GM18498 (cell line): ENCODE measurements at regions not wholly inside any gene's neighbourhood (a gene's known extent, or its start where the extent isn't known, plus 50 kb on each side); places are given as distances from the start of the nearest gene placed in this dataset.

Experiments used
- ATAC-seq: cut with Tn5 transposase; IDR thresholded peaks from one replicate; pipeline ENCODE4 v1.9.1; 2021; ENCODE audit warnings: mild to moderate bottlenecking, moderate library complexity; ENCODE audit not compliant: unreplicated experiment

DNA sequence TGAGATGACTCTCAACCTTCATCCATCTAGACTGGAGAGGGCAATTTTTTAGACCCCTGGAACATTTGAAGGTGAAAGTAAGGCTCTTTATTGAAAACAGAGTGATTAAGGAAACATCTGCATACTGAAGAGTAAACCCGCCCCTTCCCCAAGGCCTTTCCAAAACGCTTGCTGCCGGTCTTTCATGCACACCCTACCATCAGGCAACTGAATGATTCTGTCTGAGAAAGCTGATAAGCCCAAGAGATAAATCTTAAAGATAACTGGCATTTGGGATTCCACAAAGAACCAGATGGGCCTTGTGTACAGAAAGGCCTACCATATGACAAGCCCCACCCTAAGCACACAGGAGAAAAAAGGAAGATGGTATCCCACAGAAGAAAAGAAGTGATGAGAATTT lies 54.4 kb upstream of the PIK3R1 start:
- ATAC-seq: no peak

DNA sequence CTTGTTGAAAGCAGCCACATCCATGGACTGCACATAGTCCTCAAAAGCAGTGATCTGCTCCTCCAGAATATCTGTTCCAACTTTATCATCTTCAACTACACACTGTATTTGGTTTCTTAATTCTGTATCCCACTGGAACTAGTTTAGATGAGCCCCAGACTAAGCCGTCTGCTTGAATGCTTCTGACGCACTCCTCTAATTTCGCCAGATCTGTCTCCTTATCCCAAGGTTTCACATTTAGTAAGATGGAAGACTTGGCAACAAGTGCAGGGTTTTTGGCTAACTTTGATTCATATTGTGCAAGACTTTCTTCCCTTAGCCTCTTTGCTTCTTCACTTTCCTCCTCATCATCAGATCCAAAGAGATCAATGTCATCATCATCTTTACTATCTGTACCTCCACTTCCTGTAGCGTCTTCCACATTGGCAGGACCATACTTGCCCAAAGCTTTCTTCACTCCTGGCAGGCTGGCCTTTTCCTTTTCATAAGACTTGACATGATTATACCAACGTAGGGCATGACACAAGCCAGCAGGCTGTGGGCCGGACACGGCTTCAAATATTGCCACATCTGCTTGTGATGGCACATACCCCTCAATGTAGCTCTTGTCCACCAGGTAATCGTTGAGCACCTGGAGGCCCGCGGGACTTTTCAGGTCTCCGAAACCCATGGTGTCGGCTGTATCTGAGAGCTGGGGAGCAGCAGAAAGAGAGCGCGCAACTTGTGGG lies 56.2 kb upstream of the PIK3R1 start:
- ATAC-seq: no peak

DNA sequence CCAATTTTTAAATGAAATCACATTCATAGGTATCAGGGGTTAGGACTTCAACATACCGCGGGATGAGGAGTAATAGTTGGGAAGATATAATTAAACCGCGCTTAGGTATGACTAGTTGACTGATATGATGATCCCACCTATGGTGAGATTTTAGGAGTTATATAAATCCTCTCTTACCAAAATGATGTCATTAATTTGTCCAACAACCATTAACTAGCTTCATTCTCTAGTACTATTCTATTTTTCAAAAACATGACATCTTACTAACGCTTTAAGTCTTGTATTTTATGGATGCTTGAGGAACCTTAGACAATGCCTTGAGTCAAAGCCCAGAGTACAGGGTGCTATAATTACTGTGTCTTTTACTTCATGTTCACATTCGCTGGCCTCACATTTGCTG lies 59.6 kb upstream of the PIK3R1 start:
- ATAC-seq: no peak

DNA sequence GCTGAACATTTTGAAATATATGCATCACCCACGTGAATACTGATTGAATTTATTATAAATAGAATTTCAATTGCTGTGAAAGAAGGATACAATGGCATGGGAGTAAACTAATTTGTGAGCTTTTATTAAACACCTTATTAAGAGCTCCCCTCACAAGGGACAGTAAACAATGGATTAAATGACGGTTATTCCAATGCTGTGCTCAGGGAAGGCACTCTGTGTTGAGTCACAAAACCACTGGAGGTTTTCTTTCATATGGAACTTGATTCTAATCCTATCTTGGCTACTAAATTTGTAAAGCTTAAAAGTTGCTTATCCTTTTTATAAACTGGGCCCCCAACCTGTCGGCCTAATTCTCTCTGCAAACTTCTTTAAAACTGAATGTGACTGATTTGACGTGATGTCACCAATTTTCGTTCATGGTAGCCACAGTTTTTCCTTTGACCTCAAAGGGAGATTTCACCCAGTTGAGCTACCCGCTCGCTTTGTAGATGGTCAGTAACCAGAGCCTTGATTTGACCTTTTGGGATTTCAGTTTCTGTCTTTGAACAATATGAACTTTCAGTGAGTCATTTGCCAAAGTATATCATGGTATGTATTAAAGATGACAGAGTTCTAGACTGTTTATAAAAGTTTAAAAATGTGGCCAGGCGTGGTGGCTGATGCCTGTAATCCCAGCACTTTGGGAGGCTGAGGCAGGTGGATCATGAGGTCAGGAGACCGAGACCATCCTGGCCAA lies 61.3 kb upstream of the PIK3R1 start:
- ATAC-seq: no peak

DNA sequence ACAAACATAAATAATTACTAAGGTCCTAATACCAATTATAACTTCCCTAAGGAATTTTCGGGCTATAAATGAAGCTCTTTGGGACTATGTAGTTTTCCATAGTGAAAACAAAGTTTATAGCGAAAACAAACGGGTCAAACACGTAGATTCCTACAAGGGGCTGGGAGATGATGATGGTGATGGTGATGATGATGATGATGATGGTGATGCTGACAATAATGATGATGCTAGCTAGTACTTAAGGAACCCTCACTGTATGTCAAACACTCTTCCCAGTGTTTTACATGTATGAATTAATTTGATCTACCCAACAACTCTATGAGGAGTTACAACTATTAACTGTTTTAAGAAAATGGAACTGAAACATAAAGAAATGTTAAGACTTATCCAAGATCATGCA lies 63.7 kb upstream of the PIK3R1 start:
- ATAC-seq: no peak

DNA sequence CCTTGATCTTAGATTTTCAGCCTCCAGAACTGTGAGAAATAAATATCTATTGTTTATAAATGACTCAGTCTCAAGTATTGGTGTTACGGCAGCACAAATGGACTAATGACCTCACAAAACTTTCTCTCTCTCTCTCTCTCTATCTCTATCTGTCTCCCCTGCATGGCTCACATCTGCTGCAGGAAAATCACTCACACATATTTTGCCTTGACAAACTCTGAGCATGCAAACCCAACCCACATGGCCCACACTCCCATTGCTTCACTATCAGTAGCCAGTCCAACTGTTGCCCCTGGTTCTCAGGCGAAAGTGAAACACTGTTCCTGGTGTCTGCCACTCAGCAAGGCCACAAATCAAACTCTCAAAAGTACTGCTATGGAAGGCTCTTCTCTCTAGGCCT lies 66.4 kb upstream of the PIK3R1 start:
- peak; percentile 50 for ATAC-seq

DNA sequence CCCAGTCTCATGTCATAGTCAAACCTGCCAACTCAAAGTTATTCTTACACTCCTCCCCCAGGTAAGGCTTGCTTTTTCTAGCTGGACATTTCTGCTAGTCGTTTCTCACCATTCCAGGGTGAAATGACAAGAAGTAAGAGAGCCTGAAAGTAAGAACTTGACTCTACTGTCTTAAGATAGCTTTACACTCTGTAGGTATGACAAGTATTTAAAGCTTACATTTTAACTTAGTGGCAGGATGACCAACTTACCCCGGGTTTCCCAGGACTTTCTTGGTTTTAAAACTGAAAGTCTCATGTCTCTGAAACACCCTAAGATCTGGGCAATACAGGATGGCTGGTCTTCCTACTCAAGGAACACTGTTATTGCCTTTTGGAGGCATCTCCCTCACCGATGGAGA lies 67.5 kb upstream of the PIK3R1 start:
- ATAC-seq: peak; percentile 48

DNA sequence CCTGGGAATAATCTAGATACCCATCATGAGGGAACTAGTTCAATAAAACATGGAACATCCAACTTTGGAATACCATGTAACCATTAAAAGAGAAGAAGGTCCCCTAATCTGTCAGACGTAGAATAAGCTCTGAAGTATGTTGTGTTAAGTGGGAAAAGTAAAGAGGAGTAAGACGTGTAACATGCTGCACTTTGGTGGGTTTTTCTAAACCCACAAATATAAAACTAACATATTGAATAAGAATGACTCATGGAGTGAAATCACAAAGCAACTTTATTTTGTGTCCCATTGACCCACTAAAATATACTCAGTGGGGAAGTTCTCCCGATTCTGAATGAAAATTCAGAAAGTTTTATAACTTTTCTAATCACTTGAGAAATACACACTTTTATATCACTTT lies 67.9 kb upstream of the PIK3R1 start:
- no peak for ATAC-seq

DNA sequence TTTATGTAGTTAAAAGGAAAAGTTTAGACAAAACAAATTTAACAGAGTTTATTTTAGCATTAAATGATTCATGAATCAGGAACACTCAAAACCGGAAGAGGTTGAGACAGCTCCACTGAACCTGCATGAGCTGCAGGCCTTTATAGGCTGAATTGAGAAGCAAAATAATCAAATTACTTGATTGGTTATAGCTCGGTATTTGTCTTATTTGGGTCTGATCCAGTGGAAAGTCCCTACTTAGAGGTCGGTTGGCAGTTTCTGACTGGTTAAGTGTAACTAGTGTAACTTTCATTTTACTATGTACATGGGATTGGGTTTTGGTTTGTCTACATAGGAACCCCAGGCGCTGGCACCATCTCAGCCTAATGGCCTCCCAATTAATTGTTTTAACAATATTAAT lies 74.1 kb upstream of the PIK3R1 start:
- ATAC-seq: peak; percentile 57

DNA sequence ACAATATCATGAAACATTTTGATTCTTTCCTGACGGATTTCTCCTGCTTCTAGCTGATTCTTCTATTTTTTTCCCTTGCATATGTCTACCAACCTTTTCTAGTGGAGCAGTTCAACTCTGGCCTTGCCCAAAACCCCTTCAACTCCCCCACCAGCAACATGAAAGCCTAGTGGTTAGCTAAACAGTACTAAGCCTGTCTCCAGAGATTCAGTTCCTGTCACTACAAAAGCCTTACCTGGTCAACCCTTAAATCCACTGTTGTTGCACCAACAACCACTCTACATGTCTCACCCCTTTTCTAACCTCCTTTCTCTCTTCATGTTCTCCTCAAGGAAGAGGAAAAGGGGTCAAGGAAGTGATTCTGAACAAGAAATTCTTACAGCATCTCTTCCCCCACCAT lies 74.8 kb upstream of the PIK3R1 start:
- ATAC-seq: peak; percentile 60

DNA sequence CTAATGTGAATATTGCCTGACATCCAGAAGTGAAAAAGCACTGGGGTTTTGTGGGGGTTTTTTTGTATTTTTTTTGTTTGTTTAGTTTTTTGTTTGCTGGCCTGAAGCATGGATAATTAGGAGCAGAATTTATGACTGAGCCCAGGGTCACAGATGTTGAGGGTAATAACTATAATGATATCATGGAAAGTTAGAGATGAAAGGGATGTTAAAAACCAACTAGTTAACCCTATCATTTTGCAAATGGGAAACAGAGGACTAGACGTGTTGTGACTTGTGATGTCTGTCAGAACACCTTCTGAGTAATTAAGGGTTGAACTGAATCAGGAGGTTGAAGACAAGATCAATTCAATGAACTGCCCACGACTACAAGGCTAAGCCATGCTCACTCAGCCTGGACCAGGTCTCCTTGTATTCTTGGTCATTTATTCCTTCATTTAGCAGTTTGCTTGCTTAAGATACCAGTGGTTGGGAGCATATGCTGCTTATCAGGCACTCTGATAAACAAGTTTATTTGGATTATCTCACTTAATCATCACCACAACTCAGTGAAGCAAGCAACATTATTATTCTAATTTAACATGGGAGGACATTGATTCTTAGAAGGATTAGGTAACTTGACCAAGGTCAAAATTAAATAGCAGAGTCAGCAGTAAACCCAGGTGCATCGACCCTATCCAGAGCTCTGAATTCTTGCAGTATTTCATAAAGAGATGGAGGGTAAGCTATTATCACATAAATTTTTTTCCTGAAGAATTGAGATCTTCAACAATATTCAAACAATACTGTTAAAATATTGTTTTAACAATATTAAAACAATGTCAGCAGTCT lies 75.7 kb upstream of the PIK3R1 start:
- ATAC-seq: no peak

DNA sequence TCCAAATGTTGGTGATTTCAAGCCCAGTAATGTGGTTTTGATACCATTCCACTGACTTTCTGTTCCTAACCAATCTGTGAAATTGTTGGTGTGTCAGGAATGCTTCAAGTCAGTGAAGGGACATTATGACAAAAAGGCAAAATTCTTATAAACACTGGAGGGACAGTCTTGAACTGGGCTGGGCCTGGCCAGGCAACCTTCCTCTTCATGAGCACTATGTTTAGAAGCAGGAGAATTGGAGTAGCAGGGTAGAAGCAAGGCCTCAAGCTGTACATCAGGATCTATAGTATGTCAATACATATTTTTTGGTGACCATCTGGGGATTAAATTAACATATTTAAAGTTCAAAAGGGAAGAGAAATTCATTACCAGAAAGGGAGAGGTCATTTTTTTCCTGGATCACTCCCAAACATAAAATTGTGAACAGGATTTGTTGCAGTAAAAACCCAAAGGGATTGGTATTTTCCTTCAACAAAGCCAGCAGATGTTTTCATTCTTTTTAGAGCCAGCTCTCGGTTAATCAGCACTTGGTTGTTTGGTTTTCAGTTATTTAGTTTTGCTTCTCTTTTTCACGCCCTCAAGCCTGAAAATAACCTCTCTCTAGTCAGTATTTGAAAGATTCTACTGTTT lies 77.9 kb upstream of the PIK3R1 start:
- no peak for ATAC-seq

DNA sequence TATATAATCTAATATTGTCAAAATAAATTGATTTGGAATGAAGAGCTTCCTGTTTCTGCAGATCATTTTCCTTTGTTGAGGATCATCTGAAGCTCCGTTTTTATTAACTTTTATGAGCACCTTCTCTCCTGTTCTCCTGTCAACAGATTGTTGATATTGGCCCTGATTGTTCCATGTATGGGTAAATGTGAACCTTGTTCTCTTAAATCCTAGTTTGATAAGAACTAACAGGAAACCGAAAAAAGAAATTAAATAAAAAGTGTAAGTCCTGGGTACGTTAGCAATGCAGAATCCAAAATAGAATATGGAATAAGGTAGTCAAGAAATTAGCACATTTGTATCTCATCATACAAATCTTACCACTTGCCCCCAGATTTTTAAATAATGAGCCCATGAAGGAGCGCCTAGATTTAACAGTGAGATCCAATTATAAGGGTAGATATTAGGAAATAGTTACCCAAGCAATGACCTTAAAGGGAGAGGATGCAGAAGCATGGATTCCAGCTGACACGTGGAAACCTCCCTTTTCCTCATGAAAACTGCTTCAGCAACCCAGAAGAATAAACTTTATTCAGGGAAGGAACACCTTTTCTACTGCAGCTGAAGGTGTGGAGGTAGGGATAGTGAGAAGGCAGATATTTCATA lies 80.8 kb upstream of the PIK3R1 start:
- ATAC-seq: no peak

DNA sequence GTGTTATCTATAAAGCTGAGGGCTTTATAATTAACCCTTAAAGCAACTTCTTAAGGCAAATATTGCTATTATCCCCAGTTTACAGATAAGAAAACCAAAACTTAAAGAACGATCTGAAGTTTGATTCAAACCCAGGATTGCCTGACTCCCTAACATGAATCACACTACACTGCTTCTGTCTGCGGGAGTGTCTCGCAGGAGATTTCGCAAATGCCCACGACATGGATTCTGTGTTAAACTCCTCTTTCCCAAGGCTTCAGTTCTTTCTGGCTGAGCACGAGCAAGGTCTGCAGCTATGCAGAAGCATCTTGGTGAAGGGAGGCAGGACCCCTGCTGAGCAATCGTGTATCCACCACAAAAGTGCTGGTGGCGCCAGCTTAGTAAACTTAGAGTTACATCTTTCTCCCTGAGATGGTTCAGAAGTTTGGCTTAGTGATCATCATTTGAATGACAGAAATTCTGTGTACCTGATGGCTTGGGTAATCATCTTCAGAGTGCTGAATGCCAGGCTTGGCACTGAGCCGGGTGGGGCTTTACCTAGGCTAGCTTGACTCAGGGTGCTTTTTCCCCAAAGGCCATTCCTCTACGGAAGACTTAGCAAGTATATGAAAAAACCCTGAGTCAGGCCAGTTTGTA lies 81.4 kb upstream of the PIK3R1 start:
- ATAC-seq: no peak

DNA sequence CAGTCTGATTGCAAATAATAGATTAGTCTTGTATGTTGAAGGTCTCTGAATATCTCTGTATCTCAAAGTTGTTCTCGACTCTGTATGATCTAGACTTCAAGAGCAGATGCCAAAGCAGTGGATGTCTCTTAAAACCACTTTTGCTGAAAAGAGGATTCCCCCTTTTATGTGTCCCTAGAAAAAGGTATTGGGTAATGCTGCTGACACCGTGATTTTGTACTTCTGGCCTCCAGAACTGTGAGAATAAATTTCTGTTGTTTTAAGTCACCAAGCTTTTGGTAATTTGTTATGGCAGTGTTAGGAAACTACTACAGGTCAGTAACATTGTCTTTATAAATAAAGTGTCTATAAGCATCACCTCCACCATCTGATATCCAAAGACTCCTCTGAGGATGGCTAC lies 85.3 kb upstream of the PIK3R1 start:
- ATAC-seq: no peak

DNA sequence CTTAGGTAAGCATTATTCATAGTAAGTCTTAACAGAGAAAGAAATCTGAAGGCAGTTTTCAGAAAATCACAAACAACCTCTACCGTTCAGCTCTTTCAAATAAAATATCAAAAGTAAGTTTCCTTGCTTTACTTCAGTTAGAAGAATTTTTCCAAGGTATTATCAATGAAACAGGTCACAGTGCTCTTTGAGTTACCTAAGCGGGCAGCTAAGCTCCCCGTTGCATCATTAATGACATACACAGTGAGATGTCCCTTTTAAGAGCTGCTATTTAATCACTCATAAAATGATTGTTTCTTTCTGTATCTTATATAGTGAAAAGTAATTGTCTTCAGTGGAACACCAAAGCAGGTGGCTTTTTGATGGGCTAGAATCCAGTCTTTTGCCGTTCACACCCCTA lies 86.2 kb upstream of the PIK3R1 start:
- no peak for ATAC-seq

DNA sequence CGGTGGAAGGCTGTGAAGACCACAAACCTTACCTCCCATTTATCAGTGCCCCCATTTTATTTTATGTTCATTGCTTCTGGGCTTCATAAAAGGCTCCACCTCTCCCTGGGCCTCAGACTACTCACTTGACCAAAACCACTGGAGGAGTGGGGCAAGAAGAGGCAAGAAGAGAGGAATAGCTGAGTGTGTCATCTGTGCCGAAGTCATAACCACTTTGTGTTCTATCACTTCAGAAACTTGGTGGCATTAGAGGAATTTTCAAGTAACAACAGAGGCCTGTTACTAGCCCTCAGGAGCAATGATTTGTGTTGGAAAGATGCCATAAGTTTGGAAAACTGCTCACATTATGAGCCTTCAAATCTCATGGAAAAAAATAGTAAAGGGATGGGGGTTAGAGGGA lies 88.7 kb upstream of the PIK3R1 start:
- no peak for ATAC-seq

DNA sequence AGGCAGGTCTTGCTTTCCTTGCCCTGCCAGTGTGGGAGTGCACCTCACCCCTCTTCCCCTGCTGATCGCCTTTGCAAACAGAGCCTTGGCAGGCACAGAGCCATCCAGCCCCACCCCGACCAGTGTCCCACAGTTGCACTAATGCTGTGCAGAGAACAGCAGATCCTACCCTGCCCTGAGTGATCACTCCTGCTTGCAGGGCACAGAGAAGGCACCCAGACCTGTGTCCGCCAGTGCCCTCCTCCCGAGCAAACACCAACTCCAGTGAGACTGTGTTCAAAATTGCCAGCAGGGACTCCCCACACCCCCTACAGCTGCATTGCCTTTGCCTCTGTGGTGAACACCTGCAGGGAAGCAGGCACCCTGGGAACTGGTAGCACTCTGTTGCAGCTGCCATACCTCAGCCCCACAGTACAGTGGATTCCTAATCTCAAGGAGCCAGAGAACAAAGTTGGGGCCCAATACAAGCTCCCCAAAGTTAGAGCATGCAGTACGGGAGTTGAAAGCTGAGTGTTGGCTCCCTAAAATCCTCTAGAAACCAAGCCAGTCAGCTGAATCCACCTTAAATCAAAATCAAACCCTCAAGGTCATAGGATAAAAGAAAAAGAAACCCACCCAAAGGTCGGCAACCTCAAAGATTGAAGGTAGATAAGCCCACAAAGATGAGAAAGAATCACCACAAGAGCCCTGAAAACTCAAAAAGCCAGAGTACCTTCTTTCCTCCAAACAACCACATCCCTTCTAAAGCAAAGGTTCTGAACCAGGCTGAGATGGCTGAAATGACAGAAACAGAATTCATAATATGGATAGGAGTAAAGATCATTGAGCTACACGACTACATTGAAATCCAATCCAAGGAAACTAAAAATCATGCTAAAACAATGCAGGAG lies 92.9 kb upstream of the PIK3R1 start:
- no peak for ATAC-seq

DNA sequence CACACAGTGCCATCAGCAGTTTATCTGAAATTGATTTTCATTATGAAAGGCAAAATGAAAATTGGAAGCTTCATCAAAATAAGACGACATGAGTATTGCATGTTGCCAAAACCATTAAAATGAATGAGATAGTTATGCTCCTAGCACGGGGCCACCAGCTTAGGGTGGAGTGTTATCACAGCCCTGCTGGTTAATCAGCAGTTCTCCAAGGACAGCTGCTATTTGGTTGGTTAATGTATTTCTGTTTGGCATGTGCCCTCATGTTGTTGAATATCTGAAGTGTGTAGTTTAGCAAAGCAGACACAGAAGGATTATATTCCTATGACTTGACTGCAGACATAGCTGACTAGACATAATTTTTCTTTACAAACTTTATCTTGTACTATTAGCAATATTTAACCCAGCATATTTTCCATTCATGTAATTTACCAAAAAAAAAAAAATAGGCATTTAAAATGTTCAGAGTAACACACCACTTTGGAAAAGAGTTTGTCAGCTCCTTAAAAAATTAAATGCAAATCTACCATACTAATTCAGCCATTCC lies 98.6 kb upstream of the PIK3R1 start:
- no peak for ATAC-seq
